Muscle of leg (tissue), 3 donors: ENCODE measurements at regions not wholly inside any gene's neighbourhood (a gene's known extent, or its start where the extent isn't known, plus 50 kb on each side); places are given as distances from the start of the nearest gene placed in this dataset.
A peak's percentile ranks its signal among the peaks of the same experiment; 100 is the strongest.
"Not testable (repeated sequence)": the region's sequence is repeated elsewhere in the genome, so short reads cannot be mapped to it uniquely, and the experiment has no call there.

Source experiments
- DNase-seq: peaks from one replicate; pipeline ENCODE4 v3.0.0; 2013
- H3K27ac ChIP-seq: one replicate; pipeline ENCODE4 v1.5.1; 2013; ENCODE audit warnings: mild to moderate bottlenecking, low read length, control low read depth
- H3K27me3 ChIP-seq: one replicate; pipeline ENCODE4 v1.6.1; 2013; ENCODE audit warnings: low read length; ENCODE audit not compliant: control insufficient read depth, insufficient read depth
- H3K36me3 ChIP-seq: one replicate; pipeline ENCODE4 v1.6.1; 2013; ENCODE audit warnings: low read length; ENCODE audit not compliant: control insufficient read depth, insufficient read depth
- H3K4me1 ChIP-seq: one replicate; pipeline ENCODE4 v1.6.1; 2013; ENCODE audit warnings: low read length; ENCODE audit not compliant: control insufficient read depth, insufficient read depth
- H3K4me3 ChIP-seq: one replicate; pipeline ENCODE4 v1.5.1; 2013; ENCODE audit warnings: low read length, control low read depth
- H3K9me3 ChIP-seq: replicated peaks from 2 replicates; pipeline ENCODE4 v1.6.1; 2013; ENCODE audit warnings: low read depth, low read length; ENCODE audit not compliant: control insufficient read depth
- WGBS: methylation state at CpG from one replicate; pipeline ENCODE4 v1.1.5; 2013; ENCODE audit warnings: missing lambda C conversion rate; ENCODE audit not compliant: insufficient coverage; 5-methylcytosine and 5-hydroxymethylcytosine counted together

DNA sequence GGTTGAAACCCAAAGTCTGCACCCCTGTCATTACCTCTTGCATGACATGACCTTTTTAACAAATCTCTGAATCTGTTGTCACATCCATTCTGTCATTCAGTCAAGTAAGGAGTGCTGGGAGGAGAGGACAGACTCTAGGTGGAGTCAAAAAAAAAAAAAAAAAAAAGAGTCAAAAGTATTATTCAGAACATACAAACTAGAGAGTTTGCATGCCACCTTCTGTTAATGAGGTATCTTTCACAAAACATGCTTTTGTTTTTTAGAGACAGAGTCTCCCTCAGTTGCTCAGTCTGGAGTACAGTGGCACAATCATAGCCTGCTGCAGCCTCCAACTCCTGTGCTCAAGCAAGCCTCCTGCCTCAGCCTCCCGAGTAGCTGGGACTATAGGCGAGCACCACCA, 81.6 kb upstream of the ARMC3 start:
- 84% methylated on average over 2 of the region's 2 CpGs for WGBS
- Histone ChIP-seq H3K27ac (no peak overlapping the region), H3K36me3 (no peaks in the 10 kb centered on the region), H3K9me3 (no peaks in the 10 kb centered on the region), H3K27me3 (no peaks in the 10 kb centered on the region), H3K4me1 (peaks cover 4% of the 10 kb centered on the region), H3K4me3 (no peak overlapping the region)
- no peak for DNase-seq

DNA sequence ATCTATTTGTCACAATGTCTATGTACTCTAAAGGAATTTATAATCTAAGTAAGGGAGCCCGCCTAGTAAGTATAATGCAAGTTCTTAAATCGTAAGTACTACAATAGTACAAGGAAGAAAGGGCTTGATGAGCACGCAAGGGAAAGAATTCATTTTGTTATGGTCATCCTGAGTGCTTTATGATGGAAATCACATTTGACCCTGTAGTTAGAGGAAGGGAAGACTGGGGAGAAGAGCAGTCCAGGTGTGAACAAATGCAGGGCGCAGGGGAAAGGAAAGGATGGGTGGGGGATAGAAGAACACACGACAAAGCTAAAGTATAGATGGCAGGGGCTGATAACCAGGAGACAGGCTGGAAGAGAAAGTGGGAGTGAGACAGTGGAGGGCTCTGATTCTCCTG, 88.2 kb upstream of the ARMC3 start:
- H3K4me1 ChIP-seq, result no peaks in the 10 kb centered on the region
- WGBS, result 83% methylated on average over 3 of the region's 5 CpGs

DNA sequence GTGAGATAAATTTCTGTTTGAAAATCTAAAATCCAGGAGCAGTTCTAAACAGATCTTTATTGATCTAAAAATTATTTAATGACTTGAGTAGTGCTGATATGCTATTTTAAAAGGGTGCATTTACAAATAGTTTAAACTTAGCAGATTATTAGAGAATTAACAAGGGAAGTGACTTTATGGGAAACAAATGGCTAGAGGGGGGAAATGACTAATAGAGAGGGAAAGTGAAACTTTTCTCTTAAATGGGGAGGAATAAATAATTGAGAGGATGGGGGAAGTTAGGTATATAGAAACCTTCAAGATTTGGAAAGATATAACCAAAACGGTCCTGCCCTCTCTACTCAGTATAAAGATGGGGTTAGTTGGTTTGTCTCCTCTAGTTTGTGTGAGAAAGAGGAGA, 90.1 kb upstream of the ARMC3 start:
- H3K4me1 ChIP-seq, result no peaks in the 10 kb centered on the region
- no peaks in the 10 kb centered on the region for H3K36me3 ChIP-seq
- no peaks in the 10 kb centered on the region for H3K27me3 ChIP-seq
- no peak overlapping the region for H3K4me3 ChIP-seq
- H3K27ac ChIP-seq, result no peak overlapping the region
- DNase-seq, result no peak
- WGBS, result no CpG with 5 or more reads among the region's 1 CpG
- no peaks in the 10 kb centered on the region for H3K9me3 ChIP-seq

More for the DNA sequence above, 88.2 kb upstream of the ARMC3 start:
- DNase-seq, result no peak
- Histone ChIP-seq H3K27me3 (no peaks in the 10 kb centered on the region), H3K9me3 (no peaks in the 10 kb centered on the region), H3K4me3 (no peak overlapping the region), H3K36me3 (no peaks in the 10 kb centered on the region), H3K27ac (no peak overlapping the region)

DNA sequence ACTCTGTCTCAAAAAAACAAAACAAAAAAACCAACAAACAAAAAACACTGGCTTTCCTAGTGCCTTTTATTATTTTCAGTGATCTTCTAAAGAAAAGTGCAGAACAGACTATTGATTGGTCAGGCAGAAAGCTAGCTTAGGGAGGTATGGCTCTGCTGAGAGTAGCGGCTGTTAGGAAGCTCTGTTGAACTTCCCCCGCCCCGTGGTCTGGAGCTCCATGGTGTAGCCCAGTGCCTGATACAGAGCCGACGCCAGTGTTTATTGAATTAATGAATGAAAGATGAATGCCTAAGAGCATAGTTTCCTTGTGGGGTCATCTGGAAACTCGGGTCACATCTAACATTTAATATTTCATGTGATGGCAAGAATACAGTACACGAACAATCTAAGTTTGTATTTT, 90.5 kb upstream of the ARMC3 start:
- Histone ChIP-seq H3K4me3 (no peak overlapping the region), H3K27ac (no peak overlapping the region), H3K27me3 (no peaks in the 10 kb centered on the region), H3K4me1 (no peaks in the 10 kb centered on the region), H3K9me3 (no peaks in the 10 kb centered on the region), H3K36me3 (no peaks in the 10 kb centered on the region)
- DNase-seq, result no peak
- WGBS, result 94% methylated on average over 2 of the region's 7 CpGs

DNA sequence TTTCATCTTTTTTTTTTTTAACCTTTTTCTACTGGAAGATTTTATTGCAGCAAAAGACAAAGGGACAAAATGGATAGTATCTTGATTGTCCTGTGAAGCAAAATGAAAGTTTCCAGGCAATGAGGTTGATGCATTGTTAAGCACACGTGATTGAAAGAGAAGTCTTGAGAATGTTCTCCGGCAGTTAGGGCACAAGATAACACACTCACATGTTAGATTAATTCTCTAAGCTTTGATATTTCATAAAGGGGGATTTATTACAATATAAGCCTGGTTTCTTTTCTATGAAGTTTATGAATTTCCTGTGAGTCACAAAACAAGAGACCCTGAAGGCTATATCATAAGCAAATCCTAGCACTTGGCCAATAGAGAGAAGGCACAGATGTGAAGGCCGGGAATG, 93.4 kb upstream of the ARMC3 start:
- H3K9me3 ChIP-seq, result no peaks in the 10 kb centered on the region
- DNase-seq, result no peak
- no peak overlapping the region for H3K4me3 ChIP-seq
- no CpG with 5 or more reads among the region's 3 CpGs for WGBS
- H3K27ac ChIP-seq, result no peak overlapping the region
- H3K27me3 ChIP-seq, result no peaks in the 10 kb centered on the region
- no peaks in the 10 kb centered on the region for H3K4me1 ChIP-seq
- H3K36me3 ChIP-seq, result no peaks in the 10 kb centered on the region

DNA sequence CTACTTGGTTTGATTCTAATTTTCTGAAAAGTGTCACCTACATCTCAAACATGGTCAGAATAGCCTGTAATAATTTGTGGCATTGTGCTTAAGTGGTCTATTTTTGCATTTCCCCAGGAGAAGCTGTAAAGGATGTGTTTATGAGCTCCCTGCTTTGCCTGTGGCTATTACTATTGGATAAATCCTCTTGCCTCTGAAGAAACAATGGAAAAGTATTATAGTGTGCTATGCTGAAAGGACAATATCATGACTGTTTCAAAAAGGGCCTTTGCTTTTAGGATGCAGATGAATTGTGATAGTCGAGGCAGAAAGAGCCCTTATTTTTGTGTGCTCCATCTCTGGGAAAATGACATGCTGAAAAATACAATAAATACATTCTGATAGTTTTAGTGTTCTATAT, 94.1 kb upstream of the ARMC3 start:
- no peak overlapping the region for H3K4me3 ChIP-seq
- no peaks in the 10 kb centered on the region for H3K36me3 ChIP-seq
- H3K27me3 ChIP-seq, result no peaks in the 10 kb centered on the region
- no peaks in the 10 kb centered on the region for H3K9me3 ChIP-seq
- no peak overlapping the region for H3K27ac ChIP-seq
- DNase-seq, result no peak
- WGBS, result no CpG with 5 or more reads among the region's 1 CpG
- H3K4me1 ChIP-seq, result no peaks in the 10 kb centered on the region

DNA sequence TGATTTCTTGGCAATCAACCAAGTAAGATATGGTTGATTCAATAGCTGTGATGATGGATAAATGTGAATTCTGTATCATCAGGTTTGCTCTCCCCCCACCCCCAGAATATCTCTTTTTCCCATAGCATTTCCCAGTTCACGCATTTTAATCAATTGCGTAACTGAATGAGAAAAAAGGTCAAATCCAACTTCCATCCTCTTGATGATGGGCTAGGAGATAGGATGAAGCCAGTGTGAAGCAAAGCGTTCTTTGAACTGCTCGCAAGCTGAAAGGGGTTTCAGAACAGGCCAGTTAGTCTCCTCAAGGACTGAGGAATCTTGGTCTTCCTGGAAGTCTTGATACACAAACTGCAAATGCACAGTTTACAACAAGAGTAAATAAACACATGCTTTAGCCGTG, 94.5 kb upstream of the ARMC3 start:
- DNase-seq, result no peak
- Histone ChIP-seq H3K36me3 (no peaks in the 10 kb centered on the region), H3K4me1 (no peaks in the 10 kb centered on the region), H3K27me3 (no peaks in the 10 kb centered on the region), H3K9me3 (no peaks in the 10 kb centered on the region), H3K27ac (no peak overlapping the region), H3K4me3 (no peak overlapping the region)
- no CpG with 5 or more reads among the region's 5 CpGs for WGBS

DNA sequence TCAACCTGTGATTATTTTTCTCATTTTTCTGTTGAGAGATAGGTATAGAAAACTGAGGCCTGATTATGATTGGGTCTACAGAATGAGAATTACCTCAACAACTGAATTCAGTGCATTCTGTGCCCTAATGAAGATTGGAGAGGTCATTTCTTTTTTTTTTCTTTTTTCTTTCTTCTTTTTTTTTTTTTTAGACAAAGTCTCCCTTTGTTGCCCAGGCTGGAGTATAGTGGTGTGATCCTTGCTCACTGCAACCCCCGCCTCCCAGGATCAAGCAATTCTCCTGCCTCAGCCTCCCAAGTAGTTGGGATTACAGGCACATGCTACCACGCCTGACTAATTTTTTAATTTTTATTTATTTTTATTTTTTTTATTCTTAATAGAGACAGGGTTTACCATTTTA, 95.0 kb upstream of the ARMC3 start:
- no CpG with 5 or more reads among the region's 2 CpGs for WGBS

DNA sequence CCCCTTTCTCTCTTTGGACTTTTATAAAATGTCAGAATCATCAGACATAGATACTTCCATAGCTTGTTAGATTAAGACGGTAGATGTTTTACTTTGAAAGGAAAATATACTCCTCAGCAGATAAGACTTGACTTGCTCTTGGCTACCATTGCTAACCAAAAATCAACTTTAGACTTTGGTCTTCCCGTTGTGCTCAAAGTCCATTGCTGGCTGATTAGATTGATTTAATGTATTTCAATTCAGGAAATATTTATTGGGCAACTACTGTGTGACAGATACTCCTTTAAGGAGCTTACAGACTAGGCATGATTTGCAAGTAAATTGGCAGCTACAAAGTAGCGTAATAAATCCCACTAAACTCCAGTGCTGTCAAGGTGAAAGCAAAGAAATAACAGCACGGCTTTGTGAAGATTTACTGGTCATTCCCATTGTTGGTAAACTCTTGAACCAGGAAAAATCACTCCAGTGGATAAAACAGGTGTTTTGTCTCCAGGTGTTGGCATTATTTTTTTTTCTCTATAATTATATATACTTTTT, 95.7 kb upstream of the ARMC3 start:
- H3K4me3 ChIP-seq, result no peak overlapping the region
- no peaks in the 10 kb centered on the region for H3K27me3 ChIP-seq
- H3K27ac ChIP-seq, result no peak overlapping the region
- no peaks in the 10 kb centered on the region for H3K4me1 ChIP-seq
- H3K9me3 ChIP-seq, result no peaks in the 10 kb centered on the region
- H3K36me3 ChIP-seq, result no peaks in the 10 kb centered on the region
- WGBS, result no CpG with 5 or more reads among the region's 4 CpGs
- no peak for DNase-seq

More for the DNA sequence above, 95.0 kb upstream of the ARMC3 start:
- no peak overlapping the region for H3K27ac ChIP-seq
- no peaks in the 10 kb centered on the region for H3K27me3 ChIP-seq
- no peak for DNase-seq
- no peaks in the 10 kb centered on the region for H3K4me1 ChIP-seq
- H3K9me3 ChIP-seq, result no peaks in the 10 kb centered on the region
- no peak overlapping the region for H3K4me3 ChIP-seq
- no peaks in the 10 kb centered on the region for H3K36me3 ChIP-seq

DNA sequence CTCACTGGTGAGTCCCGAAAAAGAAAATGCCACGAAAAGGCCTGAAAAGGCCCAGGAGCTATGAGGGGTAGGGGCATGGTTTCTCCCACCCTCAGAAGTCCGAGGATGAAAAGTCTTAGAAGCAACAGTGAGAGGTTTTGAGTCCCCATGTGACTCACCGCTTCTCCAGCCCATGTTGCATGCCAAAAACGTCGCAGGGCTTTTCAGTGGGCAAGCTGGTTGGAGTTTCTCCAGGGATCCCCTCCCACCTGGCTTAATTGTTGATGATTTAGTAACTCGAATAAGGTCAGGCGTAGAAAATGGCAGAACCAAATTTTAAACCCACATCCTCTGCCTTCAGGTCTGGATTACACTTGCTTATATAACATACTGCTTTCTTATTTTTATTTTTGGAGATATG, 96.3 kb upstream of the ARMC3 start:
- H3K36me3 ChIP-seq, result no peaks in the 10 kb centered on the region
- no peak overlapping the region for H3K4me3 ChIP-seq
- WGBS, result 87% methylated on average over 3 of the region's 8 CpGs
- H3K4me1 ChIP-seq, result no peaks in the 10 kb centered on the region
- no peak overlapping the region for H3K27ac ChIP-seq
- no peaks in the 10 kb centered on the region for H3K9me3 ChIP-seq
- no peaks in the 10 kb centered on the region for H3K27me3 ChIP-seq
- DNase-seq, result no peak

DNA sequence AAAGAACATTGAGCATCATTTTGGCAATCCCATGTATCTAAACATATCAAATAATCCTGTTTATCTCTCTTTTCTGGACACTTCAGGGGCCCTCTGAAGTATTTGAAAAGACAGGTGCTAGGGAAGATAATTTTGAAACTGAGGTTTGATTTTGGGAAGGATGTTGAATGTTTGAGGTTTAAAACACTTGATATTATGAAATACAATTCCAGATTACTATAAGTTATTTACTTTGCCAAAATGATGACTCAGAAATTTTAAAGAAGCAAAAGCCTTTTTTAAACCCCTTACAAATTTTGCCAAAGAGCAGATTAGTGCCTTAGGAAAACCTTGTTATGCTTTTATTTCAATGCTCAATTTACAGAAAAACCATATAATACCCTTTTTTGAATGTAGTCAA, 99.1 kb upstream of the ARMC3 start:
- H3K9me3 ChIP-seq, H3K27ac ChIP-seq, H3K36me3 ChIP-seq, H3K4me3 ChIP-seq, H3K4me1 ChIP-seq, H3K27me3 ChIP-seq: not testable (repeated sequence)
- DNase-seq, result peak; percentile 21
